H1 (cell line): ENCODE measurements at regions not wholly inside any gene's neighbourhood (a gene's known extent, or its start where the extent isn't known, plus 50 kb on each side); places are given as distances from the start of the nearest gene placed in this dataset.

Source experiments
- CTBP2 ChIP-seq: IDR thresholded peaks from 2 replicates; pipeline ENCODE4 v1.7.0; 2011; ENCODE audit warnings: borderline replicate concordance, mild to moderate bottlenecking, moderate library complexity, mixed read lengths, low read length; ENCODE audit not compliant: insufficient read depth, insufficient read length
- HDAC2 ChIP-seq, 2 experiments: fragments of 300-600 bp in 1 of 2; sonication (generic) in 1 of 2; IDR thresholded peaks; 2 replicates each; pipeline ENCODE4 v1.6.1; 2011 to 2012; ENCODE audit warnings: low read depth in 2 of 2, low read length in 2 of 2, mild to moderate bottlenecking in 2 of 2, moderate library complexity in 2 of 2, borderline replicate concordance in 1 of 2, inconsistent platforms in 1 of 2
- TAF1 ChIP-seq: IDR thresholded peaks from 2 replicates; pipeline ENCODE4 v1.6.1; 2011; ENCODE audit warnings: mild to moderate bottlenecking, low read depth, low read length
- TF ChIP-seq, protein P1 (sequence below): IDR thresholded peaks from 2 replicates; pipeline ENCODE4 v1.6.1; 2012; ENCODE audit warnings: inconsistent platforms
- TF ChIP-seq, protein P2 (sequence below): fragments of 300-600 bp; sonication (generic); IDR thresholded peaks from 2 replicates; pipeline ENCODE4 v1.7.1; 2012; ENCODE audit warnings: low read length, moderate library complexity, mild to moderate bottlenecking, inconsistent platforms; ENCODE audit not compliant: insufficient replicate concordance

DNA sequence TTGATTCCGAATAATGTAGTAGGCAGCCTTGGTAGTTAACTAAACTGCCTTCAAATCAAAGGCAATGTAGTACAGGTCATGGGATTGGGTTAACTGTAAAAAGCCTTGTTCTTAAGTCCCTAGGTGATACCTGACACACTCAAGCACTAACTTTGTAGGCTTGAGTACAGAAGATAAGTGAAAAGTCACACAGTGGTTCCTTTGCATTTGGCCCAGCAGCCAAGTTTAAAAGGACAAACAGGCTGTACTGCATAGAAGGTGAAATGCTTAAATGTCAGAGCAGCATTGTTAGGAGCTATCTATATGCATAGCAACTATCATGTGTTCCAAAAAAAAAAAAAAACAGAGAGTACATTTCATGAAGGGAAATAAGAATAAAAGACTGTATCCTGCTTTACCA, 178.4 kb downstream of the ATOH1 start (continued):
- no peak for TF ChIP-seq HDAC2 (IDR thresholded peaks at IDR 0.05; ENCODE audit: borderline replicate concordance in 1 of 2, low read depth in 2 of 2, low read length in 2 of 2)
- TF ChIP-seq, protein P1, sequence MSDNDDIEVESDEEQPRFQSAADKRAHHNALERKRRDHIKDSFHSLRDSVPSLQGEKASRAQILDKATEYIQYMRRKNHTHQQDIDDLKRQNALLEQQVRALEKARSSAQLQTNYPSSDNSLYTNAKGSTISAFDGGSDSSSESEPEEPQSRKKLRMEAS: no peak
- TF ChIP-seq TAF1: no peak
- no peak for TF ChIP-seq CTBP2
- TF ChIP-seq, protein P2, sequence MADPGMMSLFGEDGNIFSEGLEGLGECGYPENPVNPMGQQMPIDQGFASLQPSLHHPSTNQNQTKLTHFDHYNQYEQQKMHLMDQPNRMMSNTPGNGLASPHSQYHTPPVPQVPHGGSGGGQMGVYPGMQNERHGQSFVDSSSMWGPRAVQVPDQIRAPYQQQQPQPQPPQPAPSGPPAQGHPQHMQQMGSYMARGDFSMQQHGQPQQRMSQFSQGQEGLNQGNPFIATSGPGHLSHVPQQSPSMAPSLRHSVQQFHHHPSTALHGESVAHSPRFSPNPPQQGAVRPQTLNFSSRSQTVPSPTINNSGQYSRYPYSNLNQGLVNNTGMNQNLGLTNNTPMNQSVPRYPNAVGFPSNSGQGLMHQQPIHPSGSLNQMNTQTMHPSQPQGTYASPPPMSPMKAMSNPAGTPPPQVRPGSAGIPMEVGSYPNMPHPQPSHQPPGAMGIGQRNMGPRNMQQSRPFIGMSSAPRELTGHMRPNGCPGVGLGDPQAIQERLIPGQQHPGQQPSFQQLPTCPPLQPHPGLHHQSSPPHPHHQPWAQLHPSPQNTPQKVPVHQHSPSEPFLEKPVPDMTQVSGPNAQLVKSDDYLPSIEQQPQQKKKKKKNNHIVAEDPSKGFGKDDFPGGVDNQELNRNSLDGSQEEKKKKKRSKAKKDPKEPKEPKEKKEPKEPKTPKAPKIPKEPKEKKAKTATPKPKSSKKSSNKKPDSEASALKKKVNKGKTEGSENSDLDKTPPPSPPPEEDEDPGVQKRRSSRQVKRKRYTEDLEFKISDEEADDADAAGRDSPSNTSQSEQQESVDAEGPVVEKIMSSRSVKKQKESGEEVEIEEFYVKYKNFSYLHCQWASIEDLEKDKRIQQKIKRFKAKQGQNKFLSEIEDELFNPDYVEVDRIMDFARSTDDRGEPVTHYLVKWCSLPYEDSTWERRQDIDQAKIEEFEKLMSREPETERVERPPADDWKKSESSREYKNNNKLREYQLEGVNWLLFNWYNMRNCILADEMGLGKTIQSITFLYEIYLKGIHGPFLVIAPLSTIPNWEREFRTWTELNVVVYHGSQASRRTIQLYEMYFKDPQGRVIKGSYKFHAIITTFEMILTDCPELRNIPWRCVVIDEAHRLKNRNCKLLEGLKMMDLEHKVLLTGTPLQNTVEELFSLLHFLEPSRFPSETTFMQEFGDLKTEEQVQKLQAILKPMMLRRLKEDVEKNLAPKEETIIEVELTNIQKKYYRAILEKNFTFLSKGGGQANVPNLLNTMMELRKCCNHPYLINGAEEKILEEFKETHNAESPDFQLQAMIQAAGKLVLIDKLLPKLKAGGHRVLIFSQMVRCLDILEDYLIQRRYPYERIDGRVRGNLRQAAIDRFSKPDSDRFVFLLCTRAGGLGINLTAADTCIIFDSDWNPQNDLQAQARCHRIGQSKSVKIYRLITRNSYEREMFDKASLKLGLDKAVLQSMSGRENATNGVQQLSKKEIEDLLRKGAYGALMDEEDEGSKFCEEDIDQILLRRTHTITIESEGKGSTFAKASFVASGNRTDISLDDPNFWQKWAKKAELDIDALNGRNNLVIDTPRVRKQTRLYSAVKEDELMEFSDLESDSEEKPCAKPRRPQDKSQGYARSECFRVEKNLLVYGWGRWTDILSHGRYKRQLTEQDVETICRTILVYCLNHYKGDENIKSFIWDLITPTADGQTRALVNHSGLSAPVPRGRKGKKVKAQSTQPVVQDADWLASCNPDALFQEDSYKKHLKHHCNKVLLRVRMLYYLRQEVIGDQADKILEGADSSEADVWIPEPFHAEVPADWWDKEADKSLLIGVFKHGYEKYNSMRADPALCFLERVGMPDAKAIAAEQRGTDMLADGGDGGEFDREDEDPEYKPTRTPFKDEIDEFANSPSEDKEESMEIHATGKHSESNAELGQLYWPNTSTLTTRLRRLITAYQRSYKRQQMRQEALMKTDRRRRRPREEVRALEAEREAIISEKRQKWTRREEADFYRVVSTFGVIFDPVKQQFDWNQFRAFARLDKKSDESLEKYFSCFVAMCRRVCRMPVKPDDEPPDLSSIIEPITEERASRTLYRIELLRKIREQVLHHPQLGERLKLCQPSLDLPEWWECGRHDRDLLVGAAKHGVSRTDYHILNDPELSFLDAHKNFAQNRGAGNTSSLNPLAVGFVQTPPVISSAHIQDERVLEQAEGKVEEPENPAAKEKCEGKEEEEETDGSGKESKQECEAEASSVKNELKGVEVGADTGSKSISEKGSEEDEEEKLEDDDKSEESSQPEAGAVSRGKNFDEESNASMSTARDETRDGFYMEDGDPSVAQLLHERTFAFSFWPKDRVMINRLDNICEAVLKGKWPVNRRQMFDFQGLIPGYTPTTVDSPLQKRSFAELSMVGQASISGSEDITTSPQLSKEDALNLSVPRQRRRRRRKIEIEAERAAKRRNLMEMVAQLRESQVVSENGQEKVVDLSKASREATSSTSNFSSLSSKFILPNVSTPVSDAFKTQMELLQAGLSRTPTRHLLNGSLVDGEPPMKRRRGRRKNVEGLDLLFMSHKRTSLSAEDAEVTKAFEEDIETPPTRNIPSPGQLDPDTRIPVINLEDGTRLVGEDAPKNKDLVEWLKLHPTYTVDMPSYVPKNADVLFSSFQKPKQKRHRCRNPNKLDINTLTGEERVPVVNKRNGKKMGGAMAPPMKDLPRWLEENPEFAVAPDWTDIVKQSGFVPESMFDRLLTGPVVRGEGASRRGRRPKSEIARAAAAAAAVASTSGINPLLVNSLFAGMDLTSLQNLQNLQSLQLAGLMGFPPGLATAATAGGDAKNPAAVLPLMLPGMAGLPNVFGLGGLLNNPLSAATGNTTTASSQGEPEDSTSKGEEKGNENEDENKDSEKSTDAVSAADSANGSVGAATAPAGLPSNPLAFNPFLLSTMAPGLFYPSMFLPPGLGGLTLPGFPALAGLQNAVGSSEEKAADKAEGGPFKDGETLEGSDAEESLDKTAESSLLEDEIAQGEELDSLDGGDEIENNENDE: no peak
